Panc1 (cell line): ENCODE measurements at regions not wholly inside any gene's neighbourhood (a gene's known extent, or its start where the extent isn't known, plus 50 kb on each side); places are given as distances from the start of the nearest gene placed in this dataset.

Experiments
- CTCF ChIP-seq: fragments of 450-650 bp; IDR thresholded peaks from 2 replicates; pipeline ENCODE4 v1.5.1; 2017; ENCODE audit warnings: mild to moderate bottlenecking
- SIN3A ChIP-seq: IDR thresholded peaks from 2 replicates; pipeline ENCODE4 v1.6.1; 2012; ENCODE audit warnings: low read depth, mild to moderate bottlenecking, low read length, moderate library complexity, borderline replicate concordance; ENCODE audit not compliant: insufficient read depth

DNA sequence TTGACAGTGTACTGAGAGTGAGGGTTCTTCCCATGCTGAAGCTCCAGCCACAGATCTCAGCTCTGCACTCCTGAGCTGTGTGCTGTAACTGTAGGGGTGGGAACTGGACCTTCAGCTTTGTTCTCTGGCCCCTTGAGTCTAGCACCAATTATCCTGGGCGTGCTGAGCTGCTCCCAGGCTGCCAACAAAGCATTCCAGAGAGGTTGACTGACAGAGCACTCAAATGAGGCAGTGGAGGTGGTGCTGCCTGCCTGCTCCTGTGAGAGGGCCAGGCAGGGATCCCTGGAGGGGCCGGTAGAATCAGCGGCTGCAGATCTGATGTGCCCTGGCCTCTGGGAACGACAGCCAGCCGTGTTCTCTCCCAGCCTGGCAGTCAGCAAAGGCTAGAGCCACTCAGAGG, 375.7 kb upstream of the AADAT start:
- TF ChIP-seq CTCF (no peak), SIN3A (no peak)
